WTC11 (cell line): ENCODE measurements at regions not wholly inside any gene's neighbourhood (a gene's known extent, or its start where the extent isn't known, plus 50 kb on each side); places are given as distances from the start of the nearest gene placed in this dataset.

Experiments used
- ATAC-seq: fragments of 200-7000 bp; cut with Tn5 transposase; 2 replicates; pipeline ENCODE4 v1.10.0; 2021; ENCODE audit warnings: mild to moderate bottlenecking, moderate library complexity
- CTCF ChIA-PET: fragments of 300-600 bp; sonication (Branson Sonifier 250); formaldehyde crosslinking; loops from one replicate; lab custom pipeline; 2021; ENCODE audit warnings: antibody characterized with exemption; lab: Charles Lee
- POLR2A ChIA-PET: fragments of 350-600 bp; sonication (Branson Sonifier 250); formaldehyde crosslinking; loops from one replicate; lab custom pipeline; 2021; ENCODE audit warnings: antibody characterized with exemption; lab: Charles Lee
- DNase-seq: peaks from one replicate; pipeline ENCODE4 v3.0.0; 2021; ENCODE audit warnings: low spot score
- H3K27ac Mint-ChIP-seq: 2 replicates; pipeline ENCODE4 v1.8.0; 2021; ENCODE audit warnings: mixed read lengths
- H3K27me3 Mint-ChIP-seq: 2 replicates; pipeline ENCODE4 v1.8.0; 2021; ENCODE audit warnings: low read depth, mild to moderate bottlenecking, moderate library complexity, mixed read lengths
- H3K36me3 Mint-ChIP-seq: 2 replicates; pipeline ENCODE4 v1.8.0; 2021; ENCODE audit warnings: mixed read lengths
- H3K4me1 Mint-ChIP-seq: 2 replicates; pipeline ENCODE4 v1.8.0; 2022; ENCODE audit warnings: mixed read lengths
- H3K4me3 Mint-ChIP-seq: 2 replicates; pipeline ENCODE4 v1.8.0; 2021; ENCODE audit warnings: mild to moderate bottlenecking, moderate library complexity, mixed read lengths
- H3K9me3 Mint-ChIP-seq: 2 replicates; pipeline ENCODE4 v1.8.0; 2021; ENCODE audit warnings: mixed read lengths
- ETV6 ChIP-seq: sonication (generic); formaldehyde crosslinking; IDR thresholded peaks from 2 replicates; pipeline ENCODE4 v1.8.1; 2022; ENCODE audit warnings: mild to moderate bottlenecking, missing genetic modification reagents
- GABPB1 ChIP-seq: sonication (generic); formaldehyde crosslinking; IDR thresholded peaks from 2 replicates; pipeline ENCODE4 v1.8.1; 2023; ENCODE audit warnings: mild to moderate bottlenecking, missing genetic modification reagents
- IRF2 ChIP-seq: sonication (generic); formaldehyde crosslinking; IDR thresholded peaks from 2 replicates; pipeline ENCODE4 v1.8.0; 2022; ENCODE audit warnings: low read depth, missing genetic modification reagents, borderline replicate concordance
- MXD4 ChIP-seq: fragments of 250-450 bp; sonication (Bioruptor Pico); IDR thresholded peaks from 2 replicates; pipeline ENCODE4 v1.8.0; 2021; ENCODE audit warnings: mild to moderate bottlenecking, moderate library complexity, borderline replicate concordance
- NFE2L1 ChIP-seq: sonication (generic); formaldehyde crosslinking; IDR thresholded peaks from 2 replicates; pipeline ENCODE4 v1.8.1; 2023; ENCODE audit warnings: missing genetic modification reagents
- NR1H2 ChIP-seq: sonication (generic); formaldehyde crosslinking; IDR thresholded peaks from 2 replicates; pipeline ENCODE4 v1.9.0; 2021; ENCODE audit warnings: mild to moderate bottlenecking, moderate library complexity, missing genetic modification reagents
- PRRX2 ChIP-seq: fragments of 250-450 bp; sonication (Bioruptor Pico); IDR thresholded peaks from 2 replicates; pipeline ENCODE4 v1.8.0; 2021; ENCODE audit warnings: mild to moderate bottlenecking
- TP53 ChIP-seq: sonication (generic); formaldehyde crosslinking; IDR thresholded peaks from 2 replicates; pipeline ENCODE4 v1.8.1; 2023; ENCODE audit warnings: mild to moderate bottlenecking, missing genetic modification reagents
- ZNF121 ChIP-seq: sonication (generic); formaldehyde crosslinking; IDR thresholded peaks from 2 replicates; pipeline ENCODE4 v1.8.0; 2023; ENCODE audit warnings: missing genetic modification reagents
- ZNF317 ChIP-seq: sonication (generic); formaldehyde crosslinking; IDR thresholded peaks from 2 replicates; pipeline ENCODE4 v1.8.1; 2023; ENCODE audit warnings: low read depth, mild to moderate bottlenecking, moderate library complexity, missing genetic modification reagents, borderline replicate concordance
- ZNF396 ChIP-seq: fragments of 250-450 bp; sonication (Bioruptor Pico); IDR thresholded peaks from 2 replicates; pipeline ENCODE4 v1.8.0; 2021; ENCODE audit warnings: mild to moderate bottlenecking, moderate library complexity, borderline replicate concordance
- TF ChIP-seq, protein P1 (sequence below): sonication (generic); formaldehyde crosslinking; IDR thresholded peaks from 2 replicates; pipeline ENCODE4 v1.8.0; 2022; ENCODE audit warnings: mild to moderate bottlenecking, missing genetic modification reagents
- TF ChIP-seq, protein P2 (sequence below): sonication (generic); formaldehyde crosslinking; IDR thresholded peaks from 2 replicates; pipeline ENCODE4 v1.8.1; 2023; ENCODE audit warnings: mild to moderate bottlenecking, missing genetic modification reagents, moderate library complexity
- TF ChIP-seq, protein P3 (sequence below): sonication (generic); formaldehyde crosslinking; IDR thresholded peaks from 2 replicates; pipeline ENCODE4 v1.8.1; 2022; ENCODE audit warnings: mild to moderate bottlenecking, missing genetic modification reagents, moderate library complexity, borderline replicate concordance
- TF ChIP-seq, protein P4 (sequence below): sonication (generic); formaldehyde crosslinking; IDR thresholded peaks from 2 replicates; pipeline ENCODE4 v1.8.1; 2023; ENCODE audit warnings: mild to moderate bottlenecking, missing genetic modification reagents
- TF ChIP-seq, protein P5 (sequence below): sonication (generic); formaldehyde crosslinking; IDR thresholded peaks from 2 replicates; pipeline ENCODE4 v1.8.0; 2023; ENCODE audit warnings: mild to moderate bottlenecking, missing genetic modification reagents

DNA sequence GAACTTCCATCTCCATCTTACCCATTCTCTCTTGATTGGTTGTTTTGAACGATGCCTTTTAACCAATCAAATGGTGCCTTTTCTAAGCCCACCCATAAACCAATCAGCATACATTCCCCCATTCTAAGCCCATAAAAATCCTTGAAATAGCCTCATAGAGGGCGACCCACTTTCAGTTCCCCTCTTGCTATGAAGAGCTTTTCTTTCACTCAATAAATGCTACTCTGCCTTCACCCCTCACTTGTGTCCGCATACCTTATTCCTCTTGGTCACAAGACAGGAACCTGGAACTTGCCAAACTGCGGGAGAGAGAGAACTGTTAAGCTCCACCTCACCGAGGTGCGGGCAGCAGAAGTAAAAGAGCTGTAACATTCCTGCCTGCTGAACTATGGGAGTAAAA lies 1602.0 kb upstream of the LRRTM3 start (continued):
- TF ChIP-seq, protein P1, sequence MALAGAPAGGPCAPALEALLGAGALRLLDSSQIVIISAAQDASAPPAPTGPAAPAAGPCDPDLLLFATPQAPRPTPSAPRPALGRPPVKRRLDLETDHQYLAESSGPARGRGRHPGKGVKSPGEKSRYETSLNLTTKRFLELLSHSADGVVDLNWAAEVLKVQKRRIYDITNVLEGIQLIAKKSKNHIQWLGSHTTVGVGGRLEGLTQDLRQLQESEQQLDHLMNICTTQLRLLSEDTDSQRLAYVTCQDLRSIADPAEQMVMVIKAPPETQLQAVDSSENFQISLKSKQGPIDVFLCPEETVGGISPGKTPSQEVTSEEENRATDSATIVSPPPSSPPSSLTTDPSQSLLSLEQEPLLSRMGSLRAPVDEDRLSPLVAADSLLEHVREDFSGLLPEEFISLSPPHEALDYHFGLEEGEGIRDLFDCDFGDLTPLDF (CRISPR knock-in tag): no peak
- no peak for TF ChIP-seq ZNF121 (CRISPR knock-in tag)

DNA sequence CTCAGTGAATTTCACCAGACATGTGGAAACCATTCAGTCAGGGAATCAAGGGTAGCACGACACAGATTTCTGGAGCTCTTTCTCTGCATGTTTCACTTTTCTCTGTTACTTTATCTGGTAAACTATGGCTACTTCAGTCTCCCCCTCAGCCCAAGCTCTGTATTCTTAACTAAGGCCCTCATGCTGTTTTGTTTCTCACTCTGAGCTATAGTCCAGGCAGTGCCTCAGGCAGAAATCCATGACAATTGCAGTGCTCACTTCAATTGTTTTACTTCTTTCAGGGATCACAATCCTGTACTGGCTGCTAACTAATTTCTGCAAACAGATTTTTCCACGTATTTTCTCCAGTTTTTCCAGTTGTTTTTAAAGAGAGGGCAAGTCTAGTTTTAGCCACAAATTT lies 1599.9 kb upstream of the LRRTM3 start:
- peak; percentile 20 for DNase-seq
- CTCF ChIA-PET: interaction anchor here (0.6 kb wide), 1 partner anchor 9 kb away, joined by 3 read pairs; no protein-coding TSS in a partner anchor
- H3K36me3 Mint-ChIP-seq: no peaks in the 10 kb centered on the region
- POLR2A ChIA-PET: interaction anchor here (0.5 kb wide), 1 partner anchor 21 kb away, joined by 5 read pairs; no protein-coding TSS in a partner anchor
- peak; percentile 98 for ATAC-seq
- no peak for TF ChIP-seq ETV6 (CRISPR knock-in tag)
- TF ChIP-seq, protein P2, sequence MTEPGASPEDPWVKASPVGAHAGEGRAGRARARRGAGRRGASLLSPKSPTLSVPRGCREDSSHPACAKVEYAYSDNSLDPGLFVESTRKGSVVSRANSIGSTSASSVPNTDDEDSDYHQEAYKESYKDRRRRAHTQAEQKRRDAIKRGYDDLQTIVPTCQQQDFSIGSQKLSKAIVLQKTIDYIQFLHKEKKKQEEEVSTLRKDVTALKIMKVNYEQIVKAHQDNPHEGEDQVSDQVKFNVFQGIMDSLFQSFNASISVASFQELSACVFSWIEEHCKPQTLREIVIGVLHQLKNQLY (CRISPR knock-in tag): no peak
- TF ChIP-seq, protein P3, sequence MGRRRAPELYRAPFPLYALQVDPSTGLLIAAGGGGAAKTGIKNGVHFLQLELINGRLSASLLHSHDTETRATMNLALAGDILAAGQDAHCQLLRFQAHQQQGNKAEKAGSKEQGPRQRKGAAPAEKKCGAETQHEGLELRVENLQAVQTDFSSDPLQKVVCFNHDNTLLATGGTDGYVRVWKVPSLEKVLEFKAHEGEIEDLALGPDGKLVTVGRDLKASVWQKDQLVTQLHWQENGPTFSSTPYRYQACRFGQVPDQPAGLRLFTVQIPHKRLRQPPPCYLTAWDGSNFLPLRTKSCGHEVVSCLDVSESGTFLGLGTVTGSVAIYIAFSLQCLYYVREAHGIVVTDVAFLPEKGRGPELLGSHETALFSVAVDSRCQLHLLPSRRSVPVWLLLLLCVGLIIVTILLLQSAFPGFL (CRISPR knock-in tag): no peak
- TF ChIP-seq TP53 (CRISPR knock-in tag): no peak
- TF ChIP-seq ZNF396 (CRISPR knock-in tag): no peak
- TF ChIP-seq NR1H2 (CRISPR knock-in tag): no peak
- no peaks in the 10 kb centered on the region for H3K27me3 Mint-ChIP-seq
- H3K4me1 Mint-ChIP-seq: peaks cover 17% of the 10 kb centered on the region
- H3K27ac Mint-ChIP-seq: peak overlapping the region; percentile 16
- H3K4me3 Mint-ChIP-seq: 0 out of 2 replicates have a peak overlapping the region, but pooled peaks have one; percentile 10
- peaks cover 5% of the 10 kb centered on the region for H3K9me3 Mint-ChIP-seq

DNA sequence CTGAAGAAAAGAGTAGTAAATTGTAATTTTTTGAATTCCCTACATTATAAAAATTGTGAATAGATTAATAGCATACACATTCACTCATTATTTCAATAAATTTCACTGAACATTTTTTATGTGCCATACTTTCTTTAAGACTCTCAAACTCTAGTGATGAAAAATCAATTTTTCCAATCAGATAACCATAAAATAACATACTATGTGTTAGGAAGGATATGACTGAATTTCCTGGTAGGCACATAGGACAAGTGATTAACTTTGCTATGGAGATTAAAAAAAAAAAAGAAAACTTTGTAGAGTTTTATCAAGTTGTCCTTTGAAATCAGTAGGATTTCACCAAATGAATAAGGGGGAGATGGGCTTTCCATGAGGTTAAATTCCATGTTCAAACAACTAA lies 1597.3 kb upstream of the LRRTM3 start:
- H3K4me3 Mint-ChIP-seq: no peak overlapping the region
- H3K9me3 Mint-ChIP-seq: peaks cover 5% of the 10 kb centered on the region
- no peaks in the 10 kb centered on the region for H3K27me3 Mint-ChIP-seq
- TF ChIP-seq PRRX2 (CRISPR knock-in tag): no peak
- POLR2A ChIA-PET: no interaction called here
- H3K27ac Mint-ChIP-seq: no peak overlapping the region
- DNase-seq (no peak), ATAC-seq (no peak)
- no peaks in the 10 kb centered on the region for H3K36me3 Mint-ChIP-seq
- CTCF ChIA-PET: no interaction called here
- H3K4me1 Mint-ChIP-seq: peaks cover 17% of the 10 kb centered on the region

DNA sequence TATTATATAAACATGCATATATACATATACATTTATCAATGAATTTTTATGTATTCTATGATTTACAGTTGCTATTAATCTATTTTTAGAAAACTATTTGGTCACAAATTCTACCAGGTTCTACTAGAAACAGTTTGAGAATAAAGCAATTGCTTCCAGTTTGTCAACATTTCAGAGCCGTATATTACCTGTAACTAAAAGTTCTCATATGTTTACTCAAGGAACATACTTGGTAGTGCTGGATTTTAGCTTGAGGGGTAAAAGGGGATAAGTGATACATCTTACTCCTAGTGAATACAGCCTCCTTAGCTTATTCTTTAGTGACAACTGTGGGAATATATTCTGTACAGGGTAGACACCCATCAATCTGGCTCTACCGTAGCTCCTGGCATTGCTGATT lies 1590.5 kb upstream of the LRRTM3 start:
- no peaks in the 10 kb centered on the region for H3K36me3 Mint-ChIP-seq
- ATAC-seq (no peak), DNase-seq (no peak)
- H3K4me3 Mint-ChIP-seq: no peak overlapping the region
- H3K9me3 Mint-ChIP-seq: no peaks in the 10 kb centered on the region
- no peaks in the 10 kb centered on the region for H3K27me3 Mint-ChIP-seq
- ChIA-PET CTCF (no interaction called here), POLR2A (no interaction called here)
- H3K27ac Mint-ChIP-seq: no peak overlapping the region
- H3K4me1 Mint-ChIP-seq: no peaks in the 10 kb centered on the region
- TF ChIP-seq TP53 (CRISPR knock-in tag) (no peak), MXD4 (CRISPR knock-in tag) (no peak), GABPB1 (CRISPR knock-in tag) (no peak), ZNF317 (CRISPR knock-in tag) (no peak), NFE2L1 (CRISPR knock-in tag) (no peak), IRF2 (CRISPR knock-in tag) (no peak)
- TF ChIP-seq, protein P2 (CRISPR knock-in tag): no peak
- TF ChIP-seq, protein P4, sequence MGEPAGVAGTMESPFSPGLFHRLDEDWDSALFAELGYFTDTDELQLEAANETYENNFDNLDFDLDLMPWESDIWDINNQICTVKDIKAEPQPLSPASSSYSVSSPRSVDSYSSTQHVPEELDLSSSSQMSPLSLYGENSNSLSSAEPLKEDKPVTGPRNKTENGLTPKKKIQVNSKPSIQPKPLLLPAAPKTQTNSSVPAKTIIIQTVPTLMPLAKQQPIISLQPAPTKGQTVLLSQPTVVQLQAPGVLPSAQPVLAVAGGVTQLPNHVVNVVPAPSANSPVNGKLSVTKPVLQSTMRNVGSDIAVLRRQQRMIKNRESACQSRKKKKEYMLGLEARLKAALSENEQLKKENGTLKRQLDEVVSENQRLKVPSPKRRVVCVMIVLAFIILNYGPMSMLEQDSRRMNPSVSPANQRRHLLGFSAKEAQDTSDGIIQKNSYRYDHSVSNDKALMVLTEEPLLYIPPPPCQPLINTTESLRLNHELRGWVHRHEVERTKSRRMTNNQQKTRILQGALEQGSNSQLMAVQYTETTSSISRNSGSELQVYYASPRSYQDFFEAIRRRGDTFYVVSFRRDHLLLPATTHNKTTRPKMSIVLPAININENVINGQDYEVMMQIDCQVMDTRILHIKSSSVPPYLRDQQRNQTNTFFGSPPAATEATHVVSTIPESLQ (CRISPR knock-in tag): no peak
- TF ChIP-seq, protein P3 (CRISPR knock-in tag): no peak
- TF ChIP-seq, protein P5, sequence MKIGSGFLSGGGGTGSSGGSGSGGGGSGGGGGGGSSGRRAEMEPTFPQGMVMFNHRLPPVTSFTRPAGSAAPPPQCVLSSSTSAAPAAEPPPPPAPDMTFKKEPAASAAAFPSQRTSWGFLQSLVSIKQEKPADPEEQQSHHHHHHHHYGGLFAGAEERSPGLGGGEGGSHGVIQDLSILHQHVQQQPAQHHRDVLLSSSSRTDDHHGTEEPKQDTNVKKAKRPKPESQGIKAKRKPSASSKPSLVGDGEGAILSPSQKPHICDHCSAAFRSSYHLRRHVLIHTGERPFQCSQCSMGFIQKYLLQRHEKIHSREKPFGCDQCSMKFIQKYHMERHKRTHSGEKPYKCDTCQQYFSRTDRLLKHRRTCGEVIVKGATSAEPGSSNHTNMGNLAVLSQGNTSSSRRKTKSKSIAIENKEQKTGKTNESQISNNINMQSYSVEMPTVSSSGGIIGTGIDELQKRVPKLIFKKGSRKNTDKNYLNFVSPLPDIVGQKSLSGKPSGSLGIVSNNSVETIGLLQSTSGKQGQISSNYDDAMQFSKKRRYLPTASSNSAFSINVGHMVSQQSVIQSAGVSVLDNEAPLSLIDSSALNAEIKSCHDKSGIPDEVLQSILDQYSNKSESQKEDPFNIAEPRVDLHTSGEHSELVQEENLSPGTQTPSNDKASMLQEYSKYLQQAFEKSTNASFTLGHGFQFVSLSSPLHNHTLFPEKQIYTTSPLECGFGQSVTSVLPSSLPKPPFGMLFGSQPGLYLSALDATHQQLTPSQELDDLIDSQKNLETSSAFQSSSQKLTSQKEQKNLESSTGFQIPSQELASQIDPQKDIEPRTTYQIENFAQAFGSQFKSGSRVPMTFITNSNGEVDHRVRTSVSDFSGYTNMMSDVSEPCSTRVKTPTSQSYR (CRISPR knock-in tag): no peak
